ENCODE measurements at regions not wholly inside any gene's neighbourhood (a gene's known extent, or its start where the extent isn't known, plus 50 kb on each side); places are given as distances from the start of the nearest gene placed in this dataset.
A peak's percentile ranks its signal among the peaks of the same experiment; 100 is the strongest.

DNA sequence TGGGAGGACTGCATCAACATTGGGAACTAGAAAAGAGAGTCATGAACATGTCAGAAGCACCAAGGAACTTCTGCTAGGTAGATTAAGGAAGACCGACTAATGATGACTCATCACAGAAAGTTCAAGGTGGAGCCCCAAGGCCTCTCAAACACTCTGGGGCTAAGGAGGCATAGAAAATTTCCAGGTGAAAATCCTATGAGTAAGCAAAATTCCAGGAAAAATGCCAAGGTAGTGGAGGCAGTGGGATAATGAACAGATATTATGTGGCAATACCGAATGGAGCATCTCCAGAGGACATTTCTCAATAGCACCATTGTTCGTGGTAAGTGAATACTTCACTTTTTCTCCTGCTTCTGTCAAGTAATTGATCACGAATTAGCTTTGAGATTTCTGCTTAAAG is 336.5 kb downstream of the MZT1 start:
- no peak for DNase-seq
- no peaks in the 10 kb centered on the region for H3K36me3 ChIP-seq (replicated peaks in 1 of 2; ENCODE audit: control insufficient read depth in 1 of 2, insufficient read depth in 2 of 2, low read length in 2 of 2)
- peaks cover 0 to 10% (median 0%) of the 10 kb centered on the region in 7 donors for H3K9me3 Mint-ChIP-seq
- H2AFZ ChIP-seq (ENCODE audit: insufficient read depth, low read depth, low read length, poor library complexity, severe bottlenecking), result no peak overlapping the region
- no peak overlapping the region for H3K4me3 ChIP-seq (replicated peaks in 1 of 3; ENCODE audit: low read depth in 2 of 3, low read length in 3 of 3)
- H3K27me3 ChIP-seq (ENCODE audit: control insufficient read depth in 2 of 2, insufficient read depth in 2 of 2, low read length in 2 of 2), result no peaks in the 10 kb centered on the region
- H3K9ac ChIP-seq (ENCODE audit: insufficient read depth, low read length, poor library complexity, severe bottlenecking), result no peak overlapping the region
- H4K20me1 ChIP-seq (ENCODE audit: insufficient read depth, low read length), result no peaks in the 10 kb centered on the region
- H3K9me3 ChIP-seq (replicated peaks in 1 of 2; ENCODE audit: control insufficient read depth in 1 of 2, insufficient read depth in 1 of 2, low read length in 2 of 2), result no peaks in the 10 kb centered on the region
- peak overlapping the region in 1 of 7 donors; percentile 75 for H3K27ac Mint-ChIP-seq
- no peak overlapping the region for H3K4me3 Mint-ChIP-seq
- intact Hi-C loops (cut with micrococcal nuclease), result no loop called here
- H3K36me3 Mint-ChIP-seq, result no peaks in the 10 kb centered on the region
- no peaks in the 10 kb centered on the region for H3K27me3 Mint-ChIP-seq (ENCODE audit: low read depth in 3 of 3)
- no peak overlapping the region for H3K27ac ChIP-seq (ENCODE audit: low read depth in 1 of 2, low read length in 2 of 2)
- no CpG with 5 or more reads among the region's 4 CpGs for WGBS (ENCODE audit: insufficient coverage)
- TF ChIP-seq, protein P1, sequence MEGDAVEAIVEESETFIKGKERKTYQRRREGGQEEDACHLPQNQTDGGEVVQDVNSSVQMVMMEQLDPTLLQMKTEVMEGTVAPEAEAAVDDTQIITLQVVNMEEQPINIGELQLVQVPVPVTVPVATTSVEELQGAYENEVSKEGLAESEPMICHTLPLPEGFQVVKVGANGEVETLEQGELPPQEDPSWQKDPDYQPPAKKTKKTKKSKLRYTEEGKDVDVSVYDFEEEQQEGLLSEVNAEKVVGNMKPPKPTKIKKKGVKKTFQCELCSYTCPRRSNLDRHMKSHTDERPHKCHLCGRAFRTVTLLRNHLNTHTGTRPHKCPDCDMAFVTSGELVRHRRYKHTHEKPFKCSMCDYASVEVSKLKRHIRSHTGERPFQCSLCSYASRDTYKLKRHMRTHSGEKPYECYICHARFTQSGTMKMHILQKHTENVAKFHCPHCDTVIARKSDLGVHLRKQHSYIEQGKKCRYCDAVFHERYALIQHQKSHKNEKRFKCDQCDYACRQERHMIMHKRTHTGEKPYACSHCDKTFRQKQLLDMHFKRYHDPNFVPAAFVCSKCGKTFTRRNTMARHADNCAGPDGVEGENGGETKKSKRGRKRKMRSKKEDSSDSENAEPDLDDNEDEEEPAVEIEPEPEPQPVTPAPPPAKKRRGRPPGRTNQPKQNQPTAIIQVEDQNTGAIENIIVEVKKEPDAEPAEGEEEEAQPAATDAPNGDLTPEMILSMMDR (IDR thresholded peaks at IDR 0.05), result no peak
- no peaks in the 10 kb centered on the region for H3K4me1 Mint-ChIP-seq
- no peaks in the 10 kb centered on the region for H3K79me2 ChIP-seq (ENCODE audit: insufficient read depth, low read length)
- no peak overlapping the region for H3K4me2 ChIP-seq (replicated peaks; ENCODE audit: extremely low read depth, low read length, poor library complexity, severe bottlenecking)
- no peaks in the 10 kb centered on the region for H3K4me1 ChIP-seq (ENCODE audit: control insufficient read depth in 1 of 2, insufficient read depth in 2 of 2, low read length in 2 of 2)

DNA sequence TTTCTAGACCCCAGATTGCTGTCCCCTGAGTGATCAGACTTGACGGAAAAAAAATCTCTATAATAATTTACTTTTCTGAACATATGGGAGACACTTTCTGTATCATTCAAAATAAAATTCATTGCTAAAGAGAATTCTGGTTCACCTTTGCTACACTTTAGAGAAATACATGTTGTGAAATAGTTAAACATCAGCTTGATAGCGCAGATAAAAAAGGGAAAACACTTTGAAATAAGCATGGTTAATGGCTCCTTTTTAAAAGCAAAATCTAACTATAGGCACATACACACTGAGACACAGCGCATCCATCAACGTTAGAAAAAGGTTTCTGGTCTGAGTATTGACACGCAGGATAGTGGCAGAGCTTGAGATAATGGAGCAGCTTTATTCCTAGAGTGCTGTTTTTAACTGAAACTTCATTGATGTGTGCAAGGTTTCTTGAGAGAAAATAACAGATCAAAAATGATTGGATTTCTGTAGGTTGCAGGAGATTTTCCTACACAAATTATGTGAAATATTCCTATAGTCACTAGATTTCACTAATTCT is 341.2 kb downstream of the MZT1 start:
- H3K36me3 Mint-ChIP-seq, result no peaks in the 10 kb centered on the region
- WGBS (ENCODE audit: insufficient coverage), result 100% methylated on average over 1 of the region's 5 CpGs
- H3K36me3 ChIP-seq (replicated peaks in 1 of 2; ENCODE audit: control insufficient read depth in 1 of 2, insufficient read depth in 2 of 2, low read length in 2 of 2), result no peaks in the 10 kb centered on the region
- no peak overlapping the region for H3K4me2 ChIP-seq (replicated peaks; ENCODE audit: extremely low read depth, low read length, poor library complexity, severe bottlenecking)
- H3K27ac ChIP-seq (ENCODE audit: low read depth in 1 of 2, low read length in 2 of 2), result no peak overlapping the region
- no peak overlapping the region for H2AFZ ChIP-seq (ENCODE audit: insufficient read depth, low read depth, low read length, poor library complexity, severe bottlenecking)
- DNase-seq, result no peak
- H3K9me3 Mint-ChIP-seq, result peaks cover 1 to 10% (median 2%) of the 10 kb centered on the region in 7 donors
- H3K79me2 ChIP-seq (ENCODE audit: insufficient read depth, low read length), result no peaks in the 10 kb centered on the region
- TF ChIP-seq, protein P1 (IDR thresholded peaks at IDR 0.05), result no peak
- H3K4me1 ChIP-seq (ENCODE audit: control insufficient read depth in 1 of 2, insufficient read depth in 2 of 2, low read length in 2 of 2), result peaks cover 20 to 25% of the 10 kb centered on the region in 2 donors
- H3K4me3 Mint-ChIP-seq, result no peak overlapping the region
- intact Hi-C loops (cut with micrococcal nuclease), result no loop called here
- no peak overlapping the region for H3K4me3 ChIP-seq (replicated peaks in 1 of 3; ENCODE audit: low read depth in 2 of 3, low read length in 3 of 3)
- no peak overlapping the region for H3K9ac ChIP-seq (ENCODE audit: insufficient read depth, low read length, poor library complexity, severe bottlenecking)
- no peaks in the 10 kb centered on the region for H3K27me3 Mint-ChIP-seq (ENCODE audit: low read depth in 3 of 3)
- peaks cover 24% of the 10 kb centered on the region for H3K4me1 Mint-ChIP-seq
- H3K9me3 ChIP-seq (replicated peaks in 1 of 2; ENCODE audit: control insufficient read depth in 1 of 2, insufficient read depth in 1 of 2, low read length in 2 of 2), result no peaks in the 10 kb centered on the region
- H3K27me3 ChIP-seq (ENCODE audit: control insufficient read depth in 2 of 2, insufficient read depth in 2 of 2, low read length in 2 of 2), result no peaks in the 10 kb centered on the region
- H4K20me1 ChIP-seq (ENCODE audit: insufficient read depth, low read length), result no peaks in the 10 kb centered on the region
- H3K27ac Mint-ChIP-seq, result no peak overlapping the region

Data from CD14-positive monocyte (primary cell).